HEK293T (cell line): ENCODE measurements at regions not wholly inside any gene's neighbourhood (a gene's known extent, or its start where the extent isn't known, plus 50 kb on each side); places are given as distances from the start of the nearest gene placed in this dataset.

Source experiments
- CTCF ChIA-PET: fragments of 350-600 bp; formaldehyde crosslinking; extraction: SDS; loops from one replicate; lab custom pipeline; 2021; ENCODE audit warnings: antibody characterized with exemption, inconsistent platforms; lab: Yijun Ruan, JAX
- POLR2A ChIA-PET: fragments of 350-600 bp; formaldehyde crosslinking; extraction: SDS; loops from one replicate; lab custom pipeline; 2020; ENCODE audit warnings: antibody characterized with exemption, inconsistent platforms; lab: Yijun Ruan, JAX
- DNase-seq: peaks from one replicate; pipeline ENCODE4 v3.0.0; 2012; ENCODE audit warnings: mixed read lengths; ENCODE audit errors: extremely low spot score
- ARNT ChIP-seq: fragments of 450-650 bp; IDR thresholded peaks from 2 replicates; pipeline ENCODE4 v1.6.1; 2017; ENCODE audit warnings: mild to moderate bottlenecking
- BHLHE40 ChIP-seq: fragments of 450-650 bp; IDR thresholded peaks from 2 replicates; pipeline ENCODE4 v1.6.1; 2016; ENCODE audit warnings: mild to moderate bottlenecking, moderate library complexity, borderline replicate concordance
- CTBP1 ChIP-seq: fragments of 450-650 bp; IDR thresholded peaks from 2 replicates; pipeline ENCODE4 v1.6.1; 2016; ENCODE audit warnings: borderline replicate concordance
- ELF4 ChIP-seq: fragments of 450-650 bp; IDR thresholded peaks from 2 replicates; pipeline ENCODE4 v1.6.1; 2017; ENCODE audit warnings: antibody characterized with exemption
- FOXA1 ChIP-seq: fragments of 450-650 bp; IDR thresholded peaks from 2 replicates; pipeline ENCODE4 v1.6.1; 2016; ENCODE audit warnings: mild to moderate bottlenecking
- FOXK2 ChIP-seq: fragments of 450-650 bp; IDR thresholded peaks from 2 replicates; pipeline ENCODE4 v1.6.1; 2016; ENCODE audit warnings: mild to moderate bottlenecking
- FOXM1 ChIP-seq: fragments of 450-650 bp; IDR thresholded peaks from 2 replicates; pipeline ENCODE4 v1.6.1; 2017; ENCODE audit warnings: mild to moderate bottlenecking, borderline replicate concordance
- HDGF ChIP-seq: fragments of 450-650 bp; IDR thresholded peaks from 2 replicates; pipeline ENCODE4 v1.6.1; 2017; ENCODE audit warnings: antibody characterized with exemption, borderline replicate concordance
- L3MBTL2 ChIP-seq: fragments of 450-650 bp; conservative IDR thresholded peaks from 2 replicates; pipeline ENCODE4 v1.6.1; 2016; ENCODE audit warnings: mild to moderate bottlenecking
- LEF1 ChIP-seq: fragments of 450-650 bp; IDR thresholded peaks from 2 replicates; pipeline ENCODE4 v1.6.1; 2017; ENCODE audit warnings: mild to moderate bottlenecking, borderline replicate concordance
- NFRKB ChIP-seq: fragments of 450-650 bp; IDR thresholded peaks from 2 replicates; pipeline ENCODE4 v1.6.1; 2016; ENCODE audit warnings: mild to moderate bottlenecking, moderate library complexity
- PKNOX1 ChIP-seq: fragments of 450-650 bp; IDR thresholded peaks from 2 replicates; pipeline ENCODE4 v1.6.1; 2016
- SP1 ChIP-seq: fragments of 450-650 bp; IDR thresholded peaks from 2 replicates; pipeline ENCODE4 v1.6.1; 2017
- SUZ12 ChIP-seq: fragments of 450-650 bp; IDR thresholded peaks from 2 replicates; pipeline ENCODE4 v1.6.1; 2016; ENCODE audit warnings: mild to moderate bottlenecking
- TARDBP ChIP-seq: fragments of 450-650 bp; IDR thresholded peaks from 2 replicates; pipeline ENCODE4 v1.6.1; 2016
- ZNF384 ChIP-seq: fragments of 450-650 bp; IDR thresholded peaks from 2 replicates; pipeline ENCODE4 v1.6.1; 2016

- POLR2A ChIA-PET = no interaction called here
- no peak for DNase-seq
- CTCF ChIA-PET = no interaction called here
- TF ChIP-seq FOXK2 (no peak), HDGF (no peak), ZNF384 (no peak), CTBP1 (no peak), ARNT (no peak), SP1 (no peak), ELF4 (no peak), L3MBTL2 (no peak), NFRKB (no peak), FOXM1 (no peak), SUZ12 (no peak), TARDBP (no peak), FOXA1 (no peak), PKNOX1 (no peak), LEF1 (no peak), BHLHE40 (no peak)
These were observed 189.7 kb upstream of the PPP1R3A start for GRCh38 chr7:114108510-114108909.

- ChIA-PET CTCF (no interaction called here), POLR2A (no interaction called here)
- no peak for TF ChIP-seq L3MBTL2
- TF ChIP-seq LEF1 = no peak
- TF ChIP-seq FOXM1 = no peak
- no peak for TF ChIP-seq CTBP1
- no peak for TF ChIP-seq HDGF
- no peak for TF ChIP-seq TARDBP
- no peak for TF ChIP-seq FOXA1
- no peak for TF ChIP-seq PKNOX1
- DNase-seq = no peak
These were observed 188.7 kb upstream of the PPP1R3A start for GRCh38 chr7:114107522-114107921.

GRCh38 chr7:114104035-114104434 lies 185.2 kb upstream of the PPP1R3A start:
- ChIA-PET POLR2A (no interaction called here), CTCF (no interaction called here)
- TF ChIP-seq PKNOX1 (no peak), BHLHE40 (no peak), NFRKB (no peak), HDGF (no peak)
- no peak for DNase-seq

GRCh38 chr7:114102996-114103395 lies 184.2 kb upstream of the PPP1R3A start:
- ChIA-PET CTCF (interaction anchor here (0.6 kb wide), 1 partner anchor 528 kb away, joined by 7 read pairs; no protein-coding TSS in a partner anchor), POLR2A (interaction anchor here (0.7 kb wide), 2 partner anchors 18 to 325 kb away, joined by 3 to 4 read pairs; no protein-coding TSS in a partner anchor)
- no peak for DNase-seq
- TF ChIP-seq ARNT = no peak
- no peak for TF ChIP-seq SP1
- TF ChIP-seq PKNOX1 = no peak
- TF ChIP-seq FOXM1 = no peak
- no peak for TF ChIP-seq L3MBTL2
- no peak for TF ChIP-seq SUZ12
- no peak for TF ChIP-seq BHLHE40
- no peak for TF ChIP-seq NFRKB
- no peak for TF ChIP-seq FOXK2
- no peak for TF ChIP-seq FOXA1
- no peak for TF ChIP-seq HDGF
- no peak for TF ChIP-seq ZNF384

- DNase-seq = no peak
- ChIA-PET POLR2A (no interaction called here), CTCF (no interaction called here)
- TF ChIP-seq BHLHE40 = no peak
- no peak for TF ChIP-seq LEF1
- TF ChIP-seq SUZ12 = no peak
- no peak for TF ChIP-seq FOXK2
- TF ChIP-seq ELF4 = no peak
- TF ChIP-seq NFRKB = no peak
These were observed 183.3 kb upstream of the PPP1R3A start for GRCh38 chr7:114102131-114102530.

- TF ChIP-seq HDGF = no peak
- TF ChIP-seq NFRKB = no peak
- TF ChIP-seq ARNT = no peak
- TF ChIP-seq PKNOX1 = no peak
- no peak for TF ChIP-seq L3MBTL2
- no peak for TF ChIP-seq TARDBP
- ChIA-PET POLR2A (interaction anchor here (0.6 to 1.4 kb wide), 2 partner anchors 15 to 406 kb away, joined by 3 read pairs; no protein-coding TSS in a partner anchor), CTCF (no interaction called here)
- no peak for DNase-seq
These were observed 182.0 kb upstream of the PPP1R3A start for GRCh38 chr7:114100810-114101209.
